SK-N-SH (cell line): ENCODE measurements at regions not wholly inside any gene's neighbourhood (a gene's known extent, or its start where the extent isn't known, plus 50 kb on each side); places are given as distances from the start of the nearest gene placed in this dataset.

Experiments used
- CTCF ChIP-seq: fragments of 200-600 bp; sonication (generic); IDR thresholded peaks from 2 replicates; pipeline ENCODE4 v1.6.1; 2017; ENCODE audit warnings: antibody characterized with exemption, mild to moderate bottlenecking, moderate library complexity
- RAD21 ChIP-seq: IDR thresholded peaks from 2 replicates; pipeline ENCODE4 v1.6.1; 2012; ENCODE audit warnings: mild to moderate bottlenecking, low read length

GRCh38 chr9:105879181-105879580, 184.8 kb downstream of the TMEM38B start:
- TF ChIP-seq CTCF (no peak), RAD21 (no peak)
